Esophagus squamous epithelium (tissue), 5 donors: ENCODE measurements at regions not wholly inside any gene's neighbourhood (a gene's known extent, or its start where the extent isn't known, plus 50 kb on each side); places are given as distances from the start of the nearest gene placed in this dataset.

ENCODE experiments used
- DNase-seq: peaks from one replicate; lab custom pipeline; 2025; lab: John Stamatoyannopoulos, UW
- H3K27ac ChIP-seq, 4 donors: fragments of 200-600 bp; sonication (generic); one replicate each; pipeline ENCODE4 v1.5.1; 2016 to 2019; ENCODE audit warnings: mild to moderate bottlenecking in 1 of 4
- H3K27me3 ChIP-seq, 4 donors: fragments of 200-600 bp; sonication (generic); 1 replicate in 3 of 4; 2 replicates in 1 of 4; pipeline versions ENCODE4 v1.5.1 to v1.6.0; 2017 to 2021; ENCODE audit warnings: antibody characterized with exemption in 1 of 4
- H3K36me3 ChIP-seq, 3 donors: fragments of 200-600 bp; sonication (generic); one replicate each; pipeline ENCODE4 v1.5.1; 2016 to 2019
- H3K4me1 ChIP-seq, 3 donors: fragments of 200-600 bp; sonication (generic); one replicate each; pipeline ENCODE4 v1.5.1; 2017 to 2019
- H3K4me3 ChIP-seq, 4 donors: fragments of 200-600 bp; sonication (generic); 1 replicate in 3 of 4; 2 replicates in 1 of 4; pipeline ENCODE4 v1.5.1; 2016 to 2019; ENCODE audit warnings: mild to moderate bottlenecking in 2 of 4, moderate library complexity in 1 of 4
- H3K9me3 ChIP-seq, 3 donors: fragments of 200-600 bp; sonication (generic); one replicate each; pipeline ENCODE4 v1.5.1; 2016 to 2019
- CTCF ChIP-seq, 6 experiments: fragments of 450-650 bp in 4 of 6; fragments of 200-600 bp in 2 of 6; sonication (generic) in 2 of 6; IDR thresholded peaks; one replicate each; pipeline ENCODE4 v1.5.1; 2016 to 2019; ENCODE audit warnings: antibody characterized with exemption in 6 of 6, mild to moderate bottlenecking in 4 of 6, moderate library complexity in 4 of 6
- POLR2A ChIP-seq, 4 donors: fragments of 450-650 bp; IDR thresholded peaks; one replicate each; pipeline ENCODE4 v1.6.1; 2017; ENCODE audit warnings: antibody characterized with exemption in 4 of 4, mild to moderate bottlenecking in 4 of 4, moderate library complexity in 3 of 4
- WGBS, 2 donors: methylation state at CpG; one replicate each; pipeline ENCODE4 v1.1.5; 2018; 5-methylcytosine and 5-hydroxymethylcytosine counted together
- intact Hi-C: fragments of 100-400 bp; cut with DNase I; formaldehyde crosslinking; loops from one replicate; pipeline ENCODE4 v1.15.0; 2022
- donor health status: DM: yes; HTN: yes; CAD: no.

- TF ChIP-seq POLR2A (IDR thresholded peaks at IDR 0.05) (no peak), CTCF (IDR thresholded peaks at IDR 0.05) (peak in 5 of 6 experiments; percentile 49 to 75 (median 53))
- H3K9me3 ChIP-seq = peaks cover 0 to 8% (median 6%) of the 10 kb centered on the region in 3 donors
- intact Hi-C loops = no loop called here
- H3K36me3 ChIP-seq = no peaks in the 10 kb centered on the region
- DNase-seq = no peak
- H3K4me3 ChIP-seq = peak overlapping the region in 3 of 4 donors; percentile 26 to 53 (median 27)
- H3K4me1 ChIP-seq = peaks cover 0 to 18% (median 4%) of the 10 kb centered on the region in 3 donors
- H3K27ac ChIP-seq = no peak overlapping the region
- no peaks in the 10 kb centered on the region for H3K27me3 ChIP-seq
- WGBS, 2 donors = 29 to 31% methylated on average over 12 to 19 of the region's 22 CpGs
Measured at GRCh38 chr18:26621161-26622026, 73.0 kb upstream of the KCTD1 start.

GRCh38 chr18:26619350-26619749, 71.0 kb upstream of the KCTD1 start:
- 70 to 77% methylated on average over 5 to 6 of the region's 6 CpGs for WGBS, 2 donors

DNA sequence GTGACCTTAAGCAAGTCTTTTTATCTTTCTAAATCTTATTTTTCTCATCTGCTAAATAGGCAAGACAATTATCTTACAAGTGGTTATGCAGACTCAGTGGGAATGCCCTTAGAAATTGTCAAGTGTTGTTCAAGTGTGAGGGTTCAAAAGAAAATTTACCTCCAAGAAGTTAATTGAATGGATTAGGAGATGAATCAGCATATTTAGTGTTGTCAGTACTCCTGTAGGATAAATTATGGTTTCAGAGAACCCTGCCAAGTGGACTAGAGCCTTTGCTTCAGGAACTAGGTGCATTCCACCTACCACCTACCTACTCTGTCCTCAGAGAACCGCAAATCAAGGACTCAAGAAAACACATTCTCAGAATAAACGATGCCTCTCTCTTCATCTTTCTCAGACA, 69.8 kb upstream of the KCTD1 start:
- Histone ChIP-seq H3K27me3 (no peaks in the 10 kb centered on the region), H3K4me3 (no peak overlapping the region), H3K9me3 (no peaks in the 10 kb centered on the region), H3K4me1 (peaks cover 0 to 18% (median 4%) of the 10 kb centered on the region in 3 donors), H3K36me3 (no peaks in the 10 kb centered on the region), H3K27ac (no peak overlapping the region)
- WGBS, 2 donors = 31 to 72% methylated on average over 2 of the region's 2 CpGs
- no peak for DNase-seq
- TF ChIP-seq CTCF (IDR thresholded peaks at IDR 0.05) (no peak), POLR2A (IDR thresholded peaks at IDR 0.05) (no peak)
- intact Hi-C loops = no loop called here

More at GRCh38 chr18:26619350-26619749, 71.0 kb upstream of the KCTD1 start:
- H3K27ac ChIP-seq = no peak overlapping the region
- DNase-seq = no peak
- peaks cover 0 to 4% (median 3%) of the 10 kb centered on the region in 3 donors for H3K9me3 ChIP-seq
- TF ChIP-seq CTCF (IDR thresholded peaks at IDR 0.05) (no peak), POLR2A (IDR thresholded peaks at IDR 0.05) (no peak)
- H3K4me3 ChIP-seq = no peak overlapping the region
- H3K36me3 ChIP-seq = no peaks in the 10 kb centered on the region
- intact Hi-C loops = no loop called here
- no peaks in the 10 kb centered on the region for H3K27me3 ChIP-seq
- H3K4me1 ChIP-seq = peaks cover 0 to 18% (median 4%) of the 10 kb centered on the region in 3 donors

DNA sequence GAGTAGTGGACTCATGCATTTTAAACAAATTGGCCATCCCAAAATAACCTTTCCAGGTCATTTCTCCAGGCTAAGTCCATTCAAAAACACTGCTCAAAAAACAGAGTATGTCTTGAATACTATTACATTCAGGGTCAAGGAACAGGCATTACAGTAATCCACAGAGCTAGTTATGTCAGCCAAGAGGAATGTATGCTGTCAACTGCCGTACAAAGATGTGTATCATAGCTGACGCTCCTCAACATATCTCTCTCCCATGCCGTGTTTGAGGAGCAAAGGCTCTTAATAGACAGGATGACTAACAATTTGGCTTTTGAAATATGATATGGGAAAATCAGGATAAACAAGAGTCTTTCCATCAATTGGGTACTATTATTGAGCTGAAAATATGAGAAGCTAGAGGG, 68.8 kb upstream of the KCTD1 start:
- Histone ChIP-seq H3K4me3 (no peak overlapping the region), H3K9me3 (no peaks in the 10 kb centered on the region), H3K27me3 (no peaks in the 10 kb centered on the region), H3K36me3 (no peaks in the 10 kb centered on the region), H3K27ac (no peak overlapping the region), H3K4me1 (peaks cover 0 to 18% (median 4%) of the 10 kb centered on the region in 3 donors)
- intact Hi-C loops = no loop called here
- no peak for TF ChIP-seq CTCF (IDR thresholded peaks at IDR 0.05)
- no peak for TF ChIP-seq POLR2A (IDR thresholded peaks at IDR 0.05)
- 23 to 39% methylated on average over 3 of the region's 3 CpGs for WGBS, 2 donors
- DNase-seq = no peak

DNA sequence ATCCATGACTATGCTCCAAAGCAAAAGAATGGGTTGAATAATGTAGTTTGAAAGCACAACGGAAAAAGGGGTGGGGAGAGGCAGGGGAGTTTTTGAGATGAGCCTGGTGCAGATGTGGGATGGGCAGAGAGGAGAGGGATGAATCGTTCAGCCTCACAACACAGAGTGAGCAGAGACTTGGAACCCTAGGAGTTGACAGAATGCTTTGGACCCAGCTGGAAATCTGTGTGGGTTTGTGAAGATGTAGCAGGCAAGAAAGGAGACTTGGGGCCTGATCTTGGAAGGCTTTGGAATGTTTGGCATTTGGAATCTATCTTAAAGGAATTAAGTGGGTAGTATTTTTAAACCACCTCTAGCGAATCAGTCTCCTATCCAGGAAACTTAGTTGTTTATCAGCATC, 66.0 kb upstream of the KCTD1 start:
- DNase-seq = no peak
- Histone ChIP-seq H3K4me1 (peaks cover 0 to 18% (median 4%) of the 10 kb centered on the region in 3 donors), H3K9me3 (no peaks in the 10 kb centered on the region), H3K27ac (no peak overlapping the region), H3K4me3 (no peak overlapping the region), H3K27me3 (no peaks in the 10 kb centered on the region), H3K36me3 (no peaks in the 10 kb centered on the region)
- WGBS, 2 donors = 60 to 63% methylated on average over 3 of the region's 3 CpGs
- intact Hi-C loops = no loop called here
- no peak for TF ChIP-seq CTCF (IDR thresholded peaks at IDR 0.05)
- no peak for TF ChIP-seq POLR2A (IDR thresholded peaks at IDR 0.05)
